A549 (cell line): ENCODE measurements at regions not wholly inside any gene's neighbourhood (a gene's known extent, or its start where the extent isn't known, plus 50 kb on each side); places are given as distances from the start of the nearest gene placed in this dataset.

Experiments
- ATAC-seq, 2 experiments: fragments of 200-7000 bp in 1 of 2; fragments of >200 bp in 1 of 2; cut with Nextera tagmentation in 1 of 2; cut with Tn5 transposase in 1 of 2; 3 replicates each; pipeline versions ENCODE4 v1.8.0 to v1.9.1; 2018 to 2020; ENCODE audit warnings: mild to moderate bottlenecking in 1 of 2, moderate library complexity in 1 of 2
- CTCF ChIA-PET: fragments of 300-600 bp; sonication (Branson Sonifier 250); formaldehyde crosslinking; extraction: SDS; loops from one replicate; lab custom pipeline; 2021; ENCODE audit warnings: antibody characterized with exemption, inconsistent platforms; lab: Yijun Ruan, JAX
- POLR2A ChIA-PET: fragments of 350-600 bp; formaldehyde crosslinking; extraction: SDS; loops from one replicate; lab custom pipeline; 2021; ENCODE audit warnings: antibody characterized with exemption, inconsistent platforms; lab: Yijun Ruan, JAX
- DNase-seq, 2 experiments: peaks; one replicate each; pipeline versions ENCODE4 v3.0.0 to v3.0.0-alpha.2; 2011 to 2016; ENCODE audit warnings: low read depth in 1 of 2, low spot score in 1 of 2
- FAIRE-seq: peaks from 2 replicates; lab custom pipeline; 2011; peaks lifted over from hg19 to GRCh38; lab: Jason Lieb, UNC
- H3K27ac ChIP-seq, 2 experiments: fragments of >200 bp; sonication (Bioruptor Twin); formaldehyde crosslinking; 3 replicates each; pipeline ENCODE4 v1.5.1; 2016 to 2017
- H3K4me1 ChIP-seq: fragments of >200 bp; sonication (Bioruptor Twin); formaldehyde crosslinking; 3 replicates; pipeline ENCODE4 v1.6.1; 2016
- H3K4me2 ChIP-seq: fragments of >200 bp; sonication (Bioruptor Twin); formaldehyde crosslinking; 3 replicates; pipeline ENCODE4 v1.6.1; 2016
- H3K4me3 ChIP-seq: fragments of >200 bp; sonication (Bioruptor Twin); formaldehyde crosslinking; 3 replicates; pipeline ENCODE4 v1.5.1; 2016
- H3K9me3 ChIP-seq: fragments of >200 bp; sonication (Bioruptor Twin); formaldehyde crosslinking; 3 replicates; pipeline ENCODE4 v1.6.1; 2016
- CBX2 ChIP-seq: fragments of 200-600 bp; sonication (generic); IDR thresholded peaks from 2 replicates; pipeline ENCODE4 v1.6.1; 2016; ENCODE audit warnings: low read depth, mild to moderate bottlenecking, borderline replicate concordance
- CHD4 ChIP-seq: fragments of 200-600 bp; sonication (generic); IDR thresholded peaks from 2 replicates; pipeline ENCODE4 v1.6.1; 2016; ENCODE audit warnings: antibody characterized with exemption, mild to moderate bottlenecking, borderline replicate concordance
- EP300 ChIP-seq, 2 experiments: fragments of >200 bp; sonication (Bioruptor Twin); formaldehyde crosslinking; IDR thresholded peaks; 2 replicates in 1 of 2; 3 replicates in 1 of 2; pipeline ENCODE4 v1.6.1; 2016 to 2017
- FOSB ChIP-seq: fragments of 250-450 bp; sonication (Bioruptor Pico); IDR thresholded peaks from 2 replicates; pipeline ENCODE4 v1.5.0; 2020; ENCODE audit warnings: mild to moderate bottlenecking, moderate library complexity
- JUN ChIP-seq, 2 experiments: fragments of >200 bp; sonication (Bioruptor Twin); formaldehyde crosslinking; IDR thresholded peaks; 2 replicates in 1 of 2; 3 replicates in 1 of 2; pipeline ENCODE4 v1.6.1; 2016 to 2017
- MAZ ChIP-seq: fragments of 150-350 bp; IDR thresholded peaks from 2 replicates; pipeline ENCODE4 v1.6.1; 2014; ENCODE audit warnings: antibody characterized with exemption, low read depth, low read length, borderline replicate concordance
- MYC ChIP-seq: IDR thresholded peaks from 2 replicates; pipeline ENCODE4 v1.6.1; 2012; ENCODE audit warnings: mild to moderate bottlenecking, inconsistent platforms, low read length, improper control_type of control experiment, borderline replicate concordance
- NPAS2 ChIP-seq: fragments of 250-450 bp; sonication (Bioruptor Pico); IDR thresholded peaks from 2 replicates; pipeline ENCODE4 v1.8.0; 2022; ENCODE audit warnings: mild to moderate bottlenecking, moderate library complexity, borderline replicate concordance
- POLR2AphosphoS2 ChIP-seq: conservative IDR thresholded peaks from 2 replicates; pipeline ENCODE4 v1.6.1; 2012; ENCODE audit warnings: low read length, improper control_type of control experiment, inconsistent platforms
- RCOR1 ChIP-seq: fragments of 150-350 bp; IDR thresholded peaks from 2 replicates; pipeline ENCODE4 v1.6.1; 2014; ENCODE audit warnings: antibody characterized with exemption, low read length, low read depth
- RFX5 ChIP-seq: fragments of 450-650 bp; IDR thresholded peaks from 2 replicates; pipeline ENCODE4 v1.7.1; 2014; ENCODE audit warnings: antibody characterized with exemption, mild to moderate bottlenecking, moderate library complexity
- SREBF2 ChIP-seq: fragments of 450-650 bp; IDR thresholded peaks from 2 replicates; pipeline ENCODE4 v1.6.1; 2014; ENCODE audit warnings: mild to moderate bottlenecking, moderate library complexity
- TP53 ChIP-seq: fragments of 250-450 bp; sonication (Bioruptor Pico); IDR thresholded peaks from 2 replicates; pipeline ENCODE4 v1.5.0; 2021; ENCODE audit warnings: mild to moderate bottlenecking, moderate library complexity
- WGBS: methylation state at CpG from one replicate; pipeline ENCODE4 v1.1.6; 2017; ENCODE audit errors: missing lambda C conversion rate; 5-methylcytosine and 5-hydroxymethylcytosine counted together
- TF ChIP-seq, protein P1 (sequence below): fragments of >200 bp; sonication (Bioruptor Twin); formaldehyde crosslinking; IDR thresholded peaks from 3 replicates; pipeline ENCODE4 v1.5.1; 2016
- TF ChIP-seq, protein P2 (sequence below): fragments of 200-600 bp; sonication (generic); IDR thresholded peaks from 2 replicates; pipeline ENCODE4 v1.6.1; 2016; ENCODE audit warnings: antibody characterized with exemption, mild to moderate bottlenecking, moderate library complexity
- TF ChIP-seq, protein P3 (sequence below): IDR thresholded peaks from 2 replicates; pipeline ENCODE4 v1.6.1; 2012
- TF ChIP-seq, protein P4 (sequence below): fragments of >200 bp; sonication (Bioruptor Twin); formaldehyde crosslinking; IDR thresholded peaks from 3 replicates; pipeline ENCODE4 v1.6.1; 2016

DNA sequence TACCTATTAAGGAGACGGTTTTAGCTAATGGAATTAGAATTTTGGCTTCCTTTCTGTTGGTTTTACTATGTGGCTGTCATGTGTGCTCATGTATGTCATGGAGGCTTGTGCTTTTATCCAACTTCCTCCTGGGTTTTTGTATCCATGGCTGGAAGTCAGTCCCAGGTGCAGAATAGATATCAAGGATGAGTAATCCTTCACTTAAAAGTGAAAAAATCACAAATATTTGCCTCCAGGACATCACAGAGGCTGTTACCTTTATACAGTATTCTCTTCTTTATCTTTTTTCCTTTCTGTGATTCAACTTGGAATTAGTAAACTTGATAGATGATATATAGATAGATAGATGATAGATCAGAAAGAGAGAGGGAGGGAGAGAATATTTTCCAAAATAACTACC, 706.8 kb downstream of the GALC start:
- ChIA-PET POLR2A (no interaction called here), CTCF (no interaction called here)
- FAIRE-seq (no peak), DNase-seq (no peak), ATAC-seq (no peak)
- Histone ChIP-seq H3K4me1 (no peaks in the 10 kb centered on the region), H3K4me3 (no peak overlapping the region), H3K9me3 (no peaks in the 10 kb centered on the region; the same call in 2 of the 3 replicates), H3K27ac (no peak overlapping the region), H3K4me2 (no peak overlapping the region)
- TF ChIP-seq, protein P1, sequence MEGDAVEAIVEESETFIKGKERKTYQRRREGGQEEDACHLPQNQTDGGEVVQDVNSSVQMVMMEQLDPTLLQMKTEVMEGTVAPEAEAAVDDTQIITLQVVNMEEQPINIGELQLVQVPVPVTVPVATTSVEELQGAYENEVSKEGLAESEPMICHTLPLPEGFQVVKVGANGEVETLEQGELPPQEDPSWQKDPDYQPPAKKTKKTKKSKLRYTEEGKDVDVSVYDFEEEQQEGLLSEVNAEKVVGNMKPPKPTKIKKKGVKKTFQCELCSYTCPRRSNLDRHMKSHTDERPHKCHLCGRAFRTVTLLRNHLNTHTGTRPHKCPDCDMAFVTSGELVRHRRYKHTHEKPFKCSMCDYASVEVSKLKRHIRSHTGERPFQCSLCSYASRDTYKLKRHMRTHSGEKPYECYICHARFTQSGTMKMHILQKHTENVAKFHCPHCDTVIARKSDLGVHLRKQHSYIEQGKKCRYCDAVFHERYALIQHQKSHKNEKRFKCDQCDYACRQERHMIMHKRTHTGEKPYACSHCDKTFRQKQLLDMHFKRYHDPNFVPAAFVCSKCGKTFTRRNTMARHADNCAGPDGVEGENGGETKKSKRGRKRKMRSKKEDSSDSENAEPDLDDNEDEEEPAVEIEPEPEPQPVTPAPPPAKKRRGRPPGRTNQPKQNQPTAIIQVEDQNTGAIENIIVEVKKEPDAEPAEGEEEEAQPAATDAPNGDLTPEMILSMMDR = no peak
- no peak for TF ChIP-seq SREBF2
- TF ChIP-seq, protein P2, sequence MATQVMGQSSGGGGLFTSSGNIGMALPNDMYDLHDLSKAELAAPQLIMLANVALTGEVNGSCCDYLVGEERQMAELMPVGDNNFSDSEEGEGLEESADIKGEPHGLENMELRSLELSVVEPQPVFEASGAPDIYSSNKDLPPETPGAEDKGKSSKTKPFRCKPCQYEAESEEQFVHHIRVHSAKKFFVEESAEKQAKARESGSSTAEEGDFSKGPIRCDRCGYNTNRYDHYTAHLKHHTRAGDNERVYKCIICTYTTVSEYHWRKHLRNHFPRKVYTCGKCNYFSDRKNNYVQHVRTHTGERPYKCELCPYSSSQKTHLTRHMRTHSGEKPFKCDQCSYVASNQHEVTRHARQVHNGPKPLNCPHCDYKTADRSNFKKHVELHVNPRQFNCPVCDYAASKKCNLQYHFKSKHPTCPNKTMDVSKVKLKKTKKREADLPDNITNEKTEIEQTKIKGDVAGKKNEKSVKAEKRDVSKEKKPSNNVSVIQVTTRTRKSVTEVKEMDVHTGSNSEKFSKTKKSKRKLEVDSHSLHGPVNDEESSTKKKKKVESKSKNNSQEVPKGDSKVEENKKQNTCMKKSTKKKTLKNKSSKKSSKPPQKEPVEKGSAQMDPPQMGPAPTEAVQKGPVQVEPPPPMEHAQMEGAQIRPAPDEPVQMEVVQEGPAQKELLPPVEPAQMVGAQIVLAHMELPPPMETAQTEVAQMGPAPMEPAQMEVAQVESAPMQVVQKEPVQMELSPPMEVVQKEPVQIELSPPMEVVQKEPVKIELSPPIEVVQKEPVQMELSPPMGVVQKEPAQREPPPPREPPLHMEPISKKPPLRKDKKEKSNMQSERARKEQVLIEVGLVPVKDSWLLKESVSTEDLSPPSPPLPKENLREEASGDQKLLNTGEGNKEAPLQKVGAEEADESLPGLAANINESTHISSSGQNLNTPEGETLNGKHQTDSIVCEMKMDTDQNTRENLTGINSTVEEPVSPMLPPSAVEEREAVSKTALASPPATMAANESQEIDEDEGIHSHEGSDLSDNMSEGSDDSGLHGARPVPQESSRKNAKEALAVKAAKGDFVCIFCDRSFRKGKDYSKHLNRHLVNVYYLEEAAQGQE = no peak
- TF ChIP-seq JUN (IDR thresholded peaks at IDR 0.05) = no peak
- 0% methylated on average over 1 of the region's 1 CpG for WGBS

DNA sequence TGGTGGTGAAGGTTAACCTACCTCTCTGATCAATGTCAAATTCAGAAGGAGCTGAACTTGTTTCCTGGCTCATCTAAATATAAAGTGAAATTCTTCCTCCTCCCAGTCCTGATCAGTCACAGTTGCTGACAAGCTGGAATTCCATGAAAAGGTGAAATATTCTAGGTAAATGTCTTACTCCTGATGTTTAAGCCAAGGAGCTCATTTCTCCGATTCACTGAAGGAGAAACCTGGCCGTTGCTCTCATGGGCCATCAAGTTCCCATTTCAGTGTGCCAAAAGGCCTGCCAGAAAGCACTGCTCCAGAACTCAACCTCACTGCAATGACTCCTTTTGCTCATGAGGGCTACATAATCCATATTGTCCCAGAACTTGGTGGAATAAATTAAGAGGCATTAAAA, 707.5 kb downstream of the GALC start:
- WGBS = 0% methylated on average over 2 of the region's 2 CpGs
- TF ChIP-seq CBX2 = no peak
- Histone ChIP-seq H3K4me1 (no peaks in the 10 kb centered on the region), H3K27ac (no peak overlapping the region), H3K4me3 (no peak overlapping the region), H3K9me3 (no peaks in the 10 kb centered on the region; the same call in 2 of the 3 replicates), H3K4me2 (no peak overlapping the region)
- FAIRE-seq (no peak), ATAC-seq (no peak), DNase-seq (no peak)
- POLR2A ChIA-PET = no interaction called here
- CTCF ChIA-PET = no interaction called here

DNA sequence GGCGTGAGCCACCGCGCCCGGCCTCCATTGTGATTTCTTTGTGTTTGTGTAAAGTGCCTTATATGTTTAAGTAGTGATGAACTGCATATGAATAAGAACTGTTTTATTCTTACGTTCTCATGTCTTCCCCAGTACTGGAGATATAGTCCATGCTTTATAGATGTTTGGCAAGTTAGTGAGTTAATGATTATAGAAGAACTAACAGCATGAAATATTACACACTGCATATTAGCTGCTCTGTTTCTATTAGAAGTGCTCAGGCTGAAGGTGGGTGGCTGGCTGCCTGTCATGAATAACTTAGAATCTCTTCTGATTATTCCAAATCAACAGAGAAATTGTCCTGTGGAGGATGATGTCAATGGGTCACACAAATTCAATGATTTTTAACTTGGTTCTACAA, 709.4 kb downstream of the GALC start:
- CTCF ChIA-PET = no interaction called here
- DNase-seq (no peak), ATAC-seq (no peak), FAIRE-seq (no peak)
- POLR2A ChIA-PET = no interaction called here
- Histone ChIP-seq H3K4me1 (no peaks in the 10 kb centered on the region), H3K4me2 (no peak overlapping the region), H3K4me3 (no peak overlapping the region), H3K9me3 (no peaks in the 10 kb centered on the region; the same call in 2 of the 3 replicates), H3K27ac (no peak overlapping the region)
- TF ChIP-seq RCOR1 = no peak
- TF ChIP-seq POLR2AphosphoS2 = no peak
- no peak for TF ChIP-seq FOSB (CRISPR knock-in tag)
- no peak for TF ChIP-seq TP53 (CRISPR knock-in tag)
- TF ChIP-seq, protein P3, sequence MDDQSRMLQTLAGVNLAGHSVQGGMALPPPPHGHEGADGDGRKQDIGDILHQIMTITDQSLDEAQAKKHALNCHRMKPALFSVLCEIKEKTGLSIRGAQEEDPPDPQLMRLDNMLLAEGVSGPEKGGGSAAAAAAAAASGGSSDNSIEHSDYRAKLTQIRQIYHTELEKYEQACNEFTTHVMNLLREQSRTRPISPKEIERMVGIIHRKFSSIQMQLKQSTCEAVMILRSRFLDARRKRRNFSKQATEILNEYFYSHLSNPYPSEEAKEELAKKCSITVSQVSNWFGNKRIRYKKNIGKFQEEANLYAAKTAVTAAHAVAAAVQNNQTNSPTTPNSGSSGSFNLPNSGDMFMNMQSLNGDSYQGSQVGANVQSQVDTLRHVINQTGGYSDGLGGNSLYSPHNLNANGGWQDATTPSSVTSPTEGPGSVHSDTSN = no peak
- TF ChIP-seq, protein P4, sequence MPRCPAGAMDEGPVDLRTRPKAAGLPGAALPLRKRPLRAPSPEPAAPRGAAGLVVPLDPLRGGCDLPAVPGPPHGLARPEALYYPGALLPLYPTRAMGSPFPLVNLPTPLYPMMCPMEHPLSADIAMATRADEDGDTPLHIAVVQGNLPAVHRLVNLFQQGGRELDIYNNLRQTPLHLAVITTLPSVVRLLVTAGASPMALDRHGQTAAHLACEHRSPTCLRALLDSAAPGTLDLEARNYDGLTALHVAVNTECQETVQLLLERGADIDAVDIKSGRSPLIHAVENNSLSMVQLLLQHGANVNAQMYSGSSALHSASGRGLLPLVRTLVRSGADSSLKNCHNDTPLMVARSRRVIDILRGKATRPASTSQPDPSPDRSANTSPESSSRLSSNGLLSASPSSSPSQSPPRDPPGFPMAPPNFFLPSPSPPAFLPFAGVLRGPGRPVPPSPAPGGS = no peak
- no peak for TF ChIP-seq EP300 (IDR thresholded peaks at IDR 0.05)
- no peak for TF ChIP-seq MYC
- no peak for TF ChIP-seq CHD4
- no peak for TF ChIP-seq NPAS2 (CRISPR knock-in tag)
- no peak for TF ChIP-seq MAZ
- no peak for TF ChIP-seq RFX5
- TF ChIP-seq, protein P2 = no peak
- 62% methylated on average over 5 of the region's 5 CpGs for WGBS
